Bronchial epithelial cell (primary cell): ENCODE measurements at regions not wholly inside any gene's neighbourhood (a gene's known extent, or its start where the extent isn't known, plus 50 kb on each side); places are given as distances from the start of the nearest gene placed in this dataset.

Experiments used
- DNase-seq: peaks from one replicate; pipeline ENCODE4 v3.0.0-alpha.2; 2010; ENCODE audit warnings: low read depth
- FAIRE-seq: peaks from 2 replicates; lab custom pipeline; 2011; peaks lifted over from hg19 to GRCh38; lab: Jason Lieb, UNC
- H3K27me3 ChIP-seq: 2 replicates; pipeline ENCODE4 v1.5.1; 2011; ENCODE audit warnings: low read length; ENCODE audit not compliant: control insufficient read depth, insufficient read depth
- H3K36me3 ChIP-seq: 2 replicates; pipeline ENCODE4 v1.5.1; 2011; ENCODE audit warnings: low read length; ENCODE audit not compliant: control insufficient read depth, insufficient read depth
- H3K4me3 ChIP-seq: 2 replicates; pipeline ENCODE4 v1.5.1; 2011; ENCODE audit warnings: mild to moderate bottlenecking, low read depth, low read length, control low read depth
- CTCF ChIP-seq: IDR thresholded peaks from 2 replicates; pipeline ENCODE4 v1.5.1; 2011; ENCODE audit warnings: mild to moderate bottlenecking, moderate library complexity, low read length, control low read depth, inconsistent platforms; ENCODE audit not compliant: insufficient read depth, severe bottlenecking

- Histone ChIP-seq H3K4me3 (no peak overlapping the region), H3K27me3 (no peaks in the 10 kb centered on the region), H3K36me3 (no peaks in the 10 kb centered on the region)
- DNase-seq (peak; percentile 96), FAIRE-seq (no peak)
- no peak for TF ChIP-seq CTCF
Measured at GRCh38 chr4:144302704-144303536, 162.4 kb upstream of the GYPA start.

GRCh38 chr4:144304025-144304424 is 163.5 kb upstream of the GYPA start:
- TF ChIP-seq CTCF, result no peak
- Histone ChIP-seq H3K27me3 (no peaks in the 10 kb centered on the region), H3K36me3 (no peaks in the 10 kb centered on the region), H3K4me3 (no peak overlapping the region)
- FAIRE-seq, result no peak
- DNase-seq, result no peak

- DNase-seq, result no peak
- H3K27me3 ChIP-seq, result no peaks in the 10 kb centered on the region
- no peak for TF ChIP-seq CTCF
- no peak overlapping the region for H3K4me3 ChIP-seq
- no peaks in the 10 kb centered on the region for H3K36me3 ChIP-seq
- FAIRE-seq, result no peak
Measured at GRCh38 chr4:144310535-144310934, 170.0 kb upstream of the GYPA start.

GRCh38 chr4:144313370-144313769 is 172.9 kb upstream of the GYPA start:
- Histone ChIP-seq H3K27me3 (no peaks in the 10 kb centered on the region), H3K4me3 (no peak overlapping the region), H3K36me3 (no peaks in the 10 kb centered on the region)
- FAIRE-seq (no peak), DNase-seq (peak; percentile 81)
- no peak for TF ChIP-seq CTCF

GRCh38 chr4:144316869-144317268 is 176.4 kb upstream of the GYPA start:
- TF ChIP-seq CTCF, result no peak

More at GRCh38 chr4:144316869-144317268, 176.4 kb upstream of the GYPA start:
- Histone ChIP-seq H3K27me3 (no peaks in the 10 kb centered on the region), H3K36me3 (no peaks in the 10 kb centered on the region), H3K4me3 (no peak overlapping the region)
- DNase-seq (no peak), FAIRE-seq (no peak)
